ENCODE measurements at regions not wholly inside any gene's neighbourhood (a gene's known extent, or its start where the extent isn't known, plus 50 kb on each side); places are given as distances from the start of the nearest gene placed in this dataset.
"Not testable (repeated sequence)": the region's sequence is repeated elsewhere in the genome, so short reads cannot be mapped to it uniquely, and the experiment has no call there.

DNA sequence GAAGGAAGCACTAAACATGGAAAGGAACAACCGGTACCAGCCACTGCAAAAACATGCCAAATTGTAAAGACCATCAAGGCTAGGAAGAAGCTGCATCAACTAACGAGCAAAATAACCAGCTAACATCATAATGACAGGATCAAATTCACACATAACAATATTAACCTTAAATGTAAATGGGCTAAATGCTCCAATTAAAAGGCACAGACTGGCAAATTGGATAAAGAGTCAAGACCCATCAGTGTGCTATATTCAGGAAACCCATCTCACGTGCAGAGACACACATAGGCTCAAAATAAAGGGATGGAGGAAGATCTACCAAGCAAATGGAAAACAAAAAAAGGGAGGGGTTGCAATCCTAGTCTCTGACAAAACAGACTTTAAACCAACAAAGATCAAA lies 126.3 kb upstream of the CAV2 start:
- DNase-seq (ENCODE audit: low read depth) = not testable (repeated sequence)

DNA sequence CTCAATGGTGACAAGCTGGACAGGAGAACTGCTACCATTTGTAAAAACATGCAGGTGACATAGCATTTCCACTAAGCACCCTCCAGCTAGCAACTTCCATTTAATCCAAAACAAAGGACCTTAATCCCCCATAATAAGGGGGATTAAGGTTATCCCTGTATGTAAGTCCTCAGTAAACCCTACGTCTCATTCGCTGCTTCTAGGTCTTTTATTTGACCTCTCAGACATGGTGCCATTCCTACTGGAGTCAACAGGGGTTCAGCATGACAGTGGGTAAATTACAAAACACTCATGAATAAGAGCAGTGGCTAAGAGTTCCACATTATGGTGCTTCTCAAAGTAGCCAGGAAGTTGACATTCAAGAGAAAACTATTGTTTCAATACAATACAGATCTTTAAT lies 121.8 kb upstream of the CAV2 start:
- no peak for DNase-seq (ENCODE audit: low read depth)

- no peak for DNase-seq (ENCODE audit: low read depth)
Observed at GRCh38 chr7:116380025-116380424, 119.5 kb upstream of the CAV2 start.

- DNase-seq (ENCODE audit: low read depth) = no peak
Observed at GRCh38 chr7:116382375-116382774, 117.2 kb upstream of the CAV2 start.

DNA sequence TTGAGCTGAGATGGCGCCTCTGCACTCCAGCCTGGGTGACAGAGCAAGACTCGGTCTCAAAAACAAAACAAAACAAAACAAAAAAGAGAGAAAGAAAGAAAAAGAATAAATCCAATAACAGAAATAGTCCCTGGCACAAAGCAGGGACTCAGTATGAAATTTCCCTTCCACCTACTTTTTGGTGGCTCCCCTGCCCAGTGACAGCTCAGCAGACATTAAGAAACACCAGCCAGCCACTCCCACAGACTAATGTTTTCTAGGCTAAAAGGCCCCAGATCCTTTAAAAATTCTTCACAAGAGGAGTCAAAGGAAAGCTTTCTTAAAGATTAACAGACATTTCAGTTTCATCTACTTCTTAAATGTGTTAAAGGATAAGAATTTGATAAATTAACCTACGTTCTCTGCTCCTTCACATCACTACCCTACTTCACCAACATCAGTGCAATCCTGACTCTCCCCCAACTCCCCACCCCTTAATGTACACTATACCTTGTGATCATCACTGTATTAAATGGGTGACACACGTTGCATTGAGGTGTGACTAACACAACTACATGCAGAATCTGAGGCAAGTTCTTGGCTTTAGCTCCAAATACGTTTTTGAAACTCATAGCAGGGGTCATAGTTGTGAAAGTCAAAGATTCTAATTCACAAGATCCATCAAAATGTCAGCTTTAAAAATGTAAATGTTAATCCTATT lies 114.5 kb upstream of the CAV2 start:
- no peak for DNase-seq (ENCODE audit: low read depth)

DNA sequence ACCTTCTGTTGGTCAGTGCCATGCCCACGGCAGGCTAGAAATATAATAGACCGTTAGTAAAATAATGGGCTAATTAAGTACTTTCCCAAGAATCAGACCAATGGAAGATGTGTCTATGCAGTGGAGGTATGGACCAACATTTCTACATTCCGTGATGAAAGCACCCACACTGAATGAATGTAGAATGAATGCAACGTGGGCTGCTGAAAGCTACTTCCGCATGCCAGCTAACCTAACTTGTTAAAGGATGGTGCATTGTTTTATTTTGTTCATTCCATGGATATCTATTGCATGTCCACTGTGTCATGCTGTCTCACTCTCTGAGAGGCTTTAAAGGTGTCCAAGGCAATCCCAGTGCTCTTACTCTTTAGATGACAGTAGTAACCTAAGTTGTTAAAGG lies 112.9 kb upstream of the CAV2 start:
- no peak for DNase-seq (ENCODE audit: low read depth)

DNA sequence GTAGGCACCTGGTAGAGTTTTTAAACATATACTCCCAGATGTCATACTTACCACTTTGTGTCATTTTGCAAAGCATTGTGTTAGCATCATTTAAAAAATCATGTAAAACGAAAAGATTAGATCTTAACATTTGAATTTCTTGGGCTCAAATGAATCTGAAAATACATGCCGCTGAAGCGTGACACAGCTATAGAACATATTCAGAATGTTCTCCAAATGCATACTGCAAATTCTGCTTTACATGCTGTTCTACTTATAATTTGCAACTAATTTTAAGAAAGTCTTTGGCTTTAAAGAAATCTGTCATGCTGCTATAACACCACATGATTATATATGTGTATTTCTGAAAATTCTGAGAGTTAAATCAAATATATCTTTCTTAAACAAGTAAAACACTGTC lies 109.2 kb upstream of the CAV2 start:
- DNase-seq (ENCODE audit: low read depth) = no peak

DNA sequence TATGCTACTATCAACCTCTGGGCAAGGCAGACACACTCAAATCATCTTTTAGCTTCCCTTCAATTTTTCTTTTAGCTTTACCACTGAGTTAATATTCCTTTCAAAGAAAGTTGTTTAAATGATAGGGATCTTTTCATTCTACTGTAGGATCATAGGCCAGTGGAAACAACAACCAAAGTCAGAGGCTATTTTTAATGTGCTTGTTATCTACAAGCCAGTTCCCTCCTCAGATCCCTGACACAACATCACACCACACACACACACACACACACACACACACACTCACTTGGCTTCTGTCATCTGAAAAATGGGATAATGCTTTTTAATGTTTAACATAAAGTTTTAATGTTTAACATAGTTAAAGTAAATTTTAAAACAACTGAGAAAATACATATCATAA lies 106.7 kb upstream of the CAV2 start:
- DNase-seq (ENCODE audit: low read depth) = no peak

- DNase-seq (ENCODE audit: low read depth) = no peak
Observed at GRCh38 chr7:116393654-116394053, 105.9 kb upstream of the CAV2 start.

DNA sequence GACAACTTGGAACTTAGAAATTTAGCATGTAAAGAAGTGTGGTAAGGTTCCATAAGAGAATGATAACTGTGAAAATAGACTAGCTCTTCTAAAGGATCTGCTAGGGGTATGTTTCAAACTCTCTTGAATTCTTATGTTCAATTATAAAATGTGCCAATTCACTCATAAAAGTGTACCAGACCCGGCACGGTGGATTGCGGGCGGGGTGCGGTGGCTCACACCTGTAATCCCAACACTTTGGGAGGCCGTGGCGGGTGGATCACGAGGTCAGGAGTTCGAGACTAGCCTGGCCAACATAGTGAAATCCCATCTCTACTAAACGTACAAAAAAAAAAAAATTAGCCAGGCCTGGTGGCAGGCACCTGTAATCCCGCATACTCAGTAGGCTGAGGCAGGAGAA lies 105.4 kb upstream of the CAV2 start:
- DNase-seq (ENCODE audit: low read depth) = no peak

- peak; percentile 75 for DNase-seq (ENCODE audit: low read depth)
Observed at GRCh38 chr7:116395141-116395791, 104.3 kb upstream of the CAV2 start.

DNA sequence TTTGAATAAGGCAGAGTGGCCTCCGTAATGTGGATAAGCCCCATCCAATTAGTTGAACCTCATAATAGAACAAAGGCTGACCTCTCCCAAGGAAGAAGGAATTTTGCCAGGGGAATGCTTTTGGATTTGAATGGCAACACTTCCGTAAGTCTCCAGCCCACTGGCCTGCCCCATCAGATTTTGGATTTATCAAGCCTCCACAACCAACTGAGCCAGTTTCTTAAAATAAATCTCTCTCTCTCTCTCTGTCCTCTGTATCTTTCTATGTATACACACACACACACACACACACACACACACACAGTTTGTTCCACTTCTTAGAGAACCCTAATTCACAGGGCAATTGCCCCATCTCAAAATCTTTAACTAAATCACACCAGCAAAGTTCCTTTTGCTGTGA lies 100.9 kb upstream of the CAV2 start:
- no peak for DNase-seq (ENCODE audit: low read depth)

- peak; percentile 16 for DNase-seq (ENCODE audit: low read depth)
Observed at GRCh38 chr7:116399819-116400218, 99.7 kb upstream of the CAV2 start.

DNA sequence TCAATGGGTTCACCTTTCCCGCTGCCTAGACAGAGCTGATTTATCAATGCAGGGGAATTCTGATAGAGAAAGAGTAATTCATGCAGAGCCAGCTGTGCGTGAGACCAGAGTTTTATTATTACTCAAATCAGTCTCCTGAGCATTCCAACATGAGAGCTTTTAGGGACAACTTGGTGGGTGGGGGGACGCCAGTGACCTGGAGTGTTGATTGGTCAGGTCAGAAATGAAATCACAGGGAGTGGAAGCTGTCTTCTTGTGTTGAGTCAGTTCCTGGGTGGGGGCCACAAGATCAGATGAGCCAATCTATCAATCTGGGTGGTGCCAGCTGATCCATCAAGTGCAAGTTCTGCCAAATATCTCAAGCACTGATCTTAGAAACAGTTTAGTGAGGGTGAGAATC lies 99.0 kb upstream of the CAV2 start:
- no peak for DNase-seq (ENCODE audit: low read depth)

GRCh38 chr7:116401711-116402110 lies 97.8 kb upstream of the CAV2 start:
- no peak for DNase-seq (ENCODE audit: low read depth)

- peak; percentile 77 for DNase-seq (ENCODE audit: low read depth)
Observed at GRCh38 chr7:116403265-116403664, 96.3 kb upstream of the CAV2 start.

DNA sequence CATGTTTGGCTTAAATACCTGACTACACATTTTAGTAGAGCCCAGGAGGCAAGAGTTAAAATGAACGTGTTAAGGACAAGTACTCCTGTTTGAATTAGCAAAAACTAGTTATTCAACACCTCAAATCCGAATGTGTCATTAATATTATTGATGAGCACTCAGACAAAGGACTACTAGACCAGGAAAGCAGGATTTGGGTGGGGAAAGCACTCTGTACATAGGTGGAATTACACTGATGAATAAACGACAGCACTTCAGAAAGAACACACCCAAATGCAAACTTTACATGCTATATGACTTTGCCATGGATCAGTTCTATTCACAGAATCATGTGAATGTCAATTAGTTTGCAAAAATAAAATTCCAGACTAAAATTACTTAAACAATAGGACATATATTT lies 95.1 kb upstream of the CAV2 start:
- no peak for DNase-seq (ENCODE audit: low read depth)

DNA sequence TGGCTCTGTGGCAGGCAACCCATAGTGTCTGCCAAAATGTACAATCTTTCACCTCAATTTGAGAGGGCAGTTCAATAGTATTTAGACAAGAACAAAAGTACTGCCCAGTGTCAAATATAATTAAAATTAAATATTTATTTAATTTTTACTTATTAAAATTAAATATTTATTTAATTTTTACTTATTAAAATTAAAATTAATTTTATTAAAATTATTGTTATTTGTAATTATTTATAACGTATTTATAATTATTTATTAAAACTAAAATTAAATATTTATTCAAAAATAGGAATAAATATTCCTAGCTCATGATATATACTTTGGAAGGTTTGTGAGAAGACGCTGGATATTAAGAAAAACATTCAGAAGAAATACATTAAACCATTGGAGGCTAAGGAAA lies 93.7 kb upstream of the CAV2 start:
- no peak for DNase-seq (ENCODE audit: low read depth)

DNA sequence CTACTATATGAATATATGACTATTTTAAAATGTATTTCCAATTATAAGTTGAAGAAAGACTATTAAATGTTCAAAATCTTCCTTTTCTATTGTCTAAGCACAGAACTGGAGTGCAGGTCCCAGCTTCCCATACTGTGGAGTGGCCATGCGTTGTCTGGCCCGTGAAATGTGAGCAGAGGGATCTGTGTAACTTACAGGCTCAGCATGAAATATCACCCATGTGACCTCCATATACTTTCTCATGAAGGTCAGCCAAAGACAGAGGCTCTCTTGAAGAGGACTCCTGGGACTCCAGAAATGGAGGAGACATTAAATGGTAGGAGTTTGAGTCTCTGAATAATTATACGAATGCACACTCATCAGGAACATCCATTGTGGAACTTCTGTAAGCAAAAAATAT lies 92.4 kb upstream of the CAV2 start:
- no peak for DNase-seq (ENCODE audit: low read depth)

- no peak for DNase-seq (ENCODE audit: low read depth)
Observed at GRCh38 chr7:116408166-116408565, 91.4 kb upstream of the CAV2 start.

- not testable (repeated sequence) for DNase-seq (ENCODE audit: low read depth)
Observed at GRCh38 chr7:116408831-116409453, 90.6 kb upstream of the CAV2 start.

- not testable (repeated sequence) for DNase-seq (ENCODE audit: low read depth)
Observed at GRCh38 chr7:116410694-116411093, 88.8 kb upstream of the CAV2 start.

DNA sequence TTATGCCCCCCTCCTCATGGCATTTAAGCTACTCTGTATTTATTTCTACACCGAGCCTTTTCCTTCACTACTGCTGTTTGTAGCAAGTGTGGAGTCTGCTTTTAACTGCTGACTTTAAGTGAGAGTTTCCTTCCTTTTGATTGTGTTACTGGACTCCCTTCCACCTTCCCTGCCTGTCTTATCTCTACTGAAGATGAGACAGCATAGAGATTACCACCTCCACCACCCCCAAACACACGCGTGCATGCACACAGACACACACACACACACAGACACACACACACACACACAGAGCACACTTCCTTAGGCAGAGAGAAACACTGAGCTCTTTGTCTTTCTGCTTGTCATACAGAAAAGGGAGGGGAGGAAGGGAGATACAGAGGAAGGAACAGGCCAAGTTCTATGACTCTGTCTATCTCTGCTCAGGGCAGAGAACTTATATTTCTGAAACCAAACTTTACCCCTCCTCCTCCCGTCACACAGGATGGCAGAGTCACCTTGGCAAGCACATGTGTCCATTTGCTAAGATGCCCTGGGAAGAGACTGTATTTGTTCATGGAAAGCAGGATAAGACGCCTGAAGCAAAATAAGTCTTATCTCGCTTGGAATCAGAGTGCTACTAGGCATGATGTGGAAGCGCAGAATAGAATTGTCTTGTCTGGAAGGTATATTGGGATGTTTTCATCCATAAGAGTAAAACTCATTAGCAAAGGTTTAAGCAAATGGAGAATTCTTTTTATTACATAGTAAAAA lies 81.8 kb upstream of the CAV2 start:
- DNase-seq (ENCODE audit: low read depth) = no peak
